HG02970 (cell line): ENCODE measurements at regions not wholly inside any gene's neighbourhood (a gene's known extent, or its start where the extent isn't known, plus 50 kb on each side); places are given as distances from the start of the nearest gene placed in this dataset.
"Not testable (repeated sequence)": the region's sequence is repeated elsewhere in the genome, so short reads cannot be mapped to it uniquely, and the experiment has no call there.

Experiments
- ATAC-seq: cut with Tn5 transposase; IDR thresholded peaks from one replicate; pipeline ENCODE4 v1.9.1; 2021; ENCODE audit warnings: mild to moderate bottlenecking, moderate library complexity, moderate number of reproducible peaks; ENCODE audit not compliant: unreplicated experiment, low FRiP score

- ATAC-seq: no peak
Observed at GRCh38 chr5:100641833-100642232, 106.7 kb downstream of the FAM174A start.

DNA sequence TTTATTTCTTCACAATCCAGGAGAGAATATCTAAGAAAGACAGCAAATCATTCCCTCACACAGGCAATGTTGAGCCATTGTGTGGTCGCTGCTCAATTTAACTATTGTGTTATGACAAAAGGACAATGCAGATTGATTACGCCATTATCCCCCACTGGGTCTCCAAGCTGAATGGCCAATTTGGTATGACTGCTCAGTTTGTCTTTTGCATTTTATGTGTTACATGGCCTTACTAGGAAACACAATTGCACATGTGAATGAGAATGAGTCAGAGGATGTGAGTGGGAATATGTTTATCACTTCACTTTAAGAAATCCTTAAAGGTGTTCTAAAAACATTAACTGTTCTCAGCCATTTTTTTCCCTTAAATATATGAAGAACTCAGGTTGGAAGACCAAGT, 108.3 kb downstream of the FAM174A start:
- no peak for ATAC-seq

GRCh38 chr5:100644185-100644584, 109.0 kb downstream of the FAM174A start:
- no peak for ATAC-seq

- no peak for ATAC-seq
Observed at GRCh38 chr5:100644776-100645175, 109.6 kb downstream of the FAM174A start.

GRCh38 chr5:100646011-100646410, 110.8 kb downstream of the FAM174A start:
- no peak for ATAC-seq

- no peak for ATAC-seq
Observed at GRCh38 chr5:100646691-100647090, 111.5 kb downstream of the FAM174A start.

- ATAC-seq: no peak
Observed at GRCh38 chr5:100647461-100648230, 112.5 kb downstream of the FAM174A start.

- no peak for ATAC-seq
Observed at GRCh38 chr5:100654895-100655294, 119.7 kb downstream of the FAM174A start.

GRCh38 chr5:100656771-100657170, 121.6 kb downstream of the FAM174A start:
- ATAC-seq: not testable (repeated sequence)

DNA sequence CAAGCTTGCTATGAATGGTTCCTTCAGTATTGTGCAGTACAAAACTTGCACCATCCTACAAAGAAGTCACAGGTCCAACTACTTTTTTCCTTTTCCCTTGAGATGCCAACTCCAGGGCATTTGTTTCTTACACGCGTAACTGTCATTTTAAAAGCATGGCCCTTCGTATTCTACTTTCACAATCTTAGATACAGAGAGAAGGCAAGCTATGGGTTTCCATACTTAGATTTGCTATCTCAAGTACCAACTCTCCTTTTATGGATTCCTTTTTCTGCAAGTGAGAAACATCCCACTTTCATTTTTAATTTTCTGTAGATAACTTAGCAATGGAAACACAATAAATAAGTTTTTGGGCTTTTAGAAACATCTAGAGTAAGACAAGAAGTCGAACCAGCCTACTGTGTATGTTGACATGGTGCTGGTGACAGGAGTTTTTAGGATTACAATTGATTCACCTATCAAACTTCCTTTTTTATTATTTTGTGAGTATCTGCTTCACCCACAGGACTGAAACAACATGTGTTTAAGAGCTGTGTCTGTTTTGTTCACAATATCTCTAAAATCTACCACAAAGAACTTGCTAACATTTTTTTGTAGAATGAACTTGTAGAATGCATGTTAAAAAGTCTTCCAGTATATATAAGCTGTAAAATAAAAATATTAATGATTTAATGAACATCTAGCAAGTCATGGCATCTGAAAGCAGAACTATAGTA, 124.1 kb downstream of the FAM174A start:
- no peak for ATAC-seq

- ATAC-seq: no peak
Observed at GRCh38 chr5:100664140-100664539, 129.0 kb downstream of the FAM174A start.

DNA sequence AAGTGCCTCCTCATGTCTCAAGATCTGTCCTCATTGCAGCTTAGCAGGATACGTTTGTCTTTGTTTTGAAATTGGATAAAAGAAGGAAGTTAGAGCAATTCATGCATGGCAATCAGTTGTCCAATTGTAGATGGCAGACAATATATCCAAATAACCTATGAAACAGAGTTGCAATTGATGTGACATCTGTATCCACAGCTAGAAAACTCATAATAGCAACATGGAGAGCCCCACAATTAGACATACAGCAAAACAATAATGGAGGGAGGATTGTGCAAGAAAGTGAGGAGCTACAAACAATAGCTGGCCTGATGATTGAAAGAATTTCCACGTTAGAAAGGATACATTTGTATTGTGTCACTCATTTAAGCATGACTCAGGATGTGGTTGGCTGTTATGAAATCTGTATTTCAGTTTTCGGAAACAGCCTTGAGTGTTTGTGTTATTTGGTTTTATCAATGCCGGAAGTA, 132.0 kb downstream of the FAM174A start:
- ATAC-seq: no peak

DNA sequence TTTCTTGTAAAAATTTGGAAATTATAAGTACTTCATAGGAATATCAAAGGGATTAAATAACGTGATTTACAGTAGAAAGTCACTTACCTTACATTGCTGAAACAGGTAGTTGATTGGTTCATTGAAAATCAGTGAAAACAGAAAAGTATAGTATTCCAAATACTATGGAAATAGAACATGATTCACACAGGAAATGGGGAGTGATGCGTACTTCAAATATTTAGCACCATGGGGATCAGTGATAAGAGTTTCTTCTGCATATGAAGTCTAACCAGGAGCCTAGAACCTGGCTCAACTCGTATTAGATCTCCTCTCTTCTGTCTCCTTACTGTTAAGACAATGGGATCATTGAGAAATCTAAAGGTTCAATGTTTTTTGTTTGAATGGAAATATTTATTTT, 133.3 kb downstream of the FAM174A start:
- no peak for ATAC-seq

DNA sequence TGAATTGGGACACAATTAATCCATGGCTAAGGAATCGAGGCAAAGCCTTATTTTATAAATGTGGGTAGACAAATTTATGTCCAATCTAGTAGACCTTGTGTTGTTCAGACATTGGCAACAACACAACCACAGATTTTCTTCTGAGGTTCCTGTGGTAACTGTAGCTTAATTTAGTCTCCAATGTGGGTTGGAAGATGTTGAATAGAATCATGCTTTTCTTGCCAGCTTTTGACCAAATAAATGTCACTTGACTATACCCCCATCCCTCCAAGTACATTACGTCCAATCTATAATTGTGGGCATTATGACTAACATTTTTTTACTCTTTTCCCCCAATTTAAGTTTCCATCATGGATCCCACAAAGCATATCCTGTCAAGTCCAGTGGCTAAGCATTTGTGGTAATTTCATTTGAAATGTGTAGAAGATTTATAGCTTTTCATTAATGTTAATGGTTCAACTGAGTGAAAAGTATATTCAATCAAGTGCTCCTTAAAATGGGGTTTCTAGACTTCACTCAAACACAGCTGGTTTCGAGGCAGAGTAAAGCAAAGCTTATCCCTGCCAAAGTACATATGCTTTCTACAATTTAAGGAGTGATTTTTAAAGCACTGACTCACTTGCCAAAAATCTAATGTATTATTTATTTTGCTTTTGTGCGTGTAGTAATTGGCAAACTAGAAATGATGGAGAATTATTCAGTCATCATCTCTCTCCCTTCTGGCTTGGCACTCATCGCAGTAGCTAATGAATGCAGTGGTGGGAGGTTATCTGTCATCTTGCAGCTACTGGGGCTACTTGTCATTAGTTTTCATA, 141.8 kb downstream of the FAM174A start:
- ATAC-seq: no peak

- no peak for ATAC-seq
Observed at GRCh38 chr5:100682625-100683024, 147.5 kb downstream of the FAM174A start.

DNA sequence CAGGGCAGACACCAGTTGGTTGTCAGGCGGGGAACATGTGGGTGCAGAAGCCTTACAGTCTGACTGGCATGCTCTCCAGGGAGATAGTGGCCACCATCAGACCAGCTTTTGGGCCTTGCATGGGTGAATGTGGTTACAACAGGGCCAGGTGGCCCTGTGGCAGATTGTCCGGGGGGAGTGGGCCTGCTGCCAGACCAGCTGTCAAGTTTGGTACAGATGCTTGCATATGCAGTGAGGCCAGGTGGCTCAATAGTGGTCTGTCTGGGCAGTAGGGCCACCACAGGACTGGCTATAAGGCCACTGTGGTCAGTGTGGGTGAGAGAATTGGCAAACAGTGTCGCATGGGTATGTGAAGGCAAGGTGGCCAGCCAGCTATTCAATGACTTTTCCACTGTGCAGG, 148.7 kb downstream of the FAM174A start:
- ATAC-seq: no peak

DNA sequence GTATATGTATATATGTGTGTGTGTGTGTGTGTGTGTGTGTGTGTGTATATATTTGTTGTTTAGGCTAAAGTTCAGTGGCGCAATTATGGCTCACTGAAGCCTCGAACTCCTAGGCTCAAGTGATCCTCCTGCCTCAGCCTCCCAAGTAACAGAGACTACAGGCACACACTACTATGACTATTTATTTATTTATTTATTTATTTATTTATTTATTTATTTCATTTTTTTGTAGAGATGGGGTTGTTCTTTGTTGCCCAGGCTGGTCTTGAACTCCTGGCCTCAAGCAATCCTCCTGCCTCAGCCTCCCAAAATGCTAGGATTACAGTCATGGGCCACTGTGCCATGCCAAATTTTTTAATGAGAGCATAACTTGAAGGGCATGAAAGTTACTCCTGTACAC, 149.9 kb downstream of the FAM174A start:
- ATAC-seq: not testable (repeated sequence)

DNA sequence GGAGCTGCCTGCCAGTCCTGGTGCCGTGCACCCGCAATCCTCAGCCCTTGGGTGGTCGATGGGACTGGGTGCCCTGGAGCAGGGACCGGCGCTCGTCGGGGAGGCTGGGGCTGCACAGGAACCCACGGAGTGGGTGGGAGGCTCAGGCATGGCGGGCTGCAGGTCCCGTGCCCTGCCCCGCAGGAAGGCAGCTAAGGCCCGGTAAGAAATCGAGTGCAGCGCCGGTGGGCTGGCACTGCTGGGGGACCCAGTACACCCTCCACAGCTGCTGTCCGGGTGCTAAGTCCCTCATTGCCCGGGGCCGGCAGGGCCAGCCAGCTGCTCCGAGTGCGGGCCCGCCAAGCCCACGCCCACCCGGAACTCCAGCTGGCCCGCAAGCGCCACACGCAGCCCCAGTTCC, 153.7 kb downstream of the FAM174A start:
- not testable (repeated sequence) for ATAC-seq

DNA sequence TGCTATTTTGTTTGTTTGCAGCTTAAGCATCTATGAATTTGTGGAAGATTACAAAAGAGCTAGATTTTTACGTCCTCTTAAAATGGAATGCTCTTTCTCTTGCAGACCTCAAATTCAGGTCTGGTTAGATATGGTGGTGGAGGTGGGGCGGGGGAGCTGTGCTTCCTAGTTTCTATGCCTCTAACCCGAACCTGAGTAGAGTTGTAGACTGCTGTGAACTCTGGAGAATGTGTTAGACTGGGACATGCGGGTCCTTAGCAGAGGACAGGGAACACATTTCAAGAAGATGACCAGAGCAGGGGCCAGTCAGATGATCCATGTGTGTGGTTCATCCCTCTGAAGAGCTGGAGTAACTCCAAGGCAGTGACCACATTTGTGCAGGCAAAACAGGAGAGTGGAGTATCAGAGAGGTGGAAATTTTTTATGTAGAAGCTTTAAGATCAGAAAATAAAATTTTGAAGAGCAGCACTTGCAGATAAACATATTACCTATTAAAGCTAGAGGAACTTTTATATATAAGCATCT, 154.9 kb downstream of the FAM174A start:
- ATAC-seq: no peak

GRCh38 chr5:100691085-100691484, 155.9 kb downstream of the FAM174A start:
- no peak for ATAC-seq

GRCh38 chr5:100691548-100691947, 156.4 kb downstream of the FAM174A start:
- no peak for ATAC-seq
